SK-N-SH treated with all-trans-retinoic acid at 6 μM for 48 hours (cell line): ENCODE measurements at regions not wholly inside any gene's neighbourhood (a gene's known extent, or its start where the extent isn't known, plus 50 kb on each side); places are given as distances from the start of the nearest gene placed in this dataset.

Experiments
- ATAC-seq: fragments of 200-7000 bp; cut with Tn5 transposase; 3 replicates; pipeline ENCODE4 v1.9.1; 2020; ENCODE audit warnings: mild to moderate bottlenecking, moderate library complexity
- ARNTL ChIP-seq: fragments of 450-650 bp; formaldehyde crosslinking; IDR thresholded peaks from 2 replicates; pipeline ENCODE4 v1.5.0; 2020; ENCODE audit warnings: low read depth, mild to moderate bottlenecking, moderate library complexity, borderline replicate concordance
- BACH2 ChIP-seq: fragments of 250-450 bp; sonication (Bioruptor Pico); IDR thresholded peaks from 2 replicates; pipeline ENCODE4 v1.9.0; 2021; ENCODE audit warnings: mild to moderate bottlenecking, borderline replicate concordance
- ESRRG ChIP-seq: fragments of 250-450 bp; sonication (Bioruptor Pico); IDR thresholded peaks from 2 replicates; pipeline ENCODE4 v1.6.1; 2021; ENCODE audit warnings: mild to moderate bottlenecking
- GLIS3 ChIP-seq: fragments of 250-450 bp; sonication (Bioruptor Pico); IDR thresholded peaks from 2 replicates; pipeline ENCODE4 v1.5.0; 2020; ENCODE audit warnings: mild to moderate bottlenecking, moderate library complexity
- ISL1 ChIP-seq: fragments of 250-450 bp; sonication (Bioruptor Pico); IDR thresholded peaks from 2 replicates; pipeline ENCODE4 v2.1.2; 2022; ENCODE audit warnings: mild to moderate bottlenecking, moderate library complexity
- OSR1 ChIP-seq: fragments of 250-450 bp; sonication (Bioruptor Pico); IDR thresholded peaks from 2 replicates; pipeline ENCODE4 v1.8.0; 2022; ENCODE audit warnings: moderate library complexity, mild to moderate bottlenecking, inconsistent platforms
- PPARA ChIP-seq: fragments of 250-450 bp; sonication (Bioruptor Pico); IDR thresholded peaks from 2 replicates; pipeline ENCODE4 v1.5.0; 2020; ENCODE audit warnings: mild to moderate bottlenecking, borderline replicate concordance
- RARB ChIP-seq: fragments of 250-450 bp; sonication (Bioruptor Pico); IDR thresholded peaks from 2 replicates; pipeline ENCODE4 v1.8.0; 2021; ENCODE audit warnings: mild to moderate bottlenecking, moderate library complexity
- SNAI2 ChIP-seq: fragments of 250-450 bp; sonication (Bioruptor Pico); IDR thresholded peaks from 2 replicates; pipeline ENCODE4 v1.5.0; 2020; ENCODE audit warnings: mild to moderate bottlenecking, moderate library complexity
- TCF4 ChIP-seq: fragments of 250-450 bp; sonication (Bioruptor Pico); IDR thresholded peaks from 2 replicates; pipeline ENCODE4 v1.8.0; 2021; ENCODE audit warnings: mild to moderate bottlenecking, moderate library complexity, borderline replicate concordance
- TOX ChIP-seq: fragments of 250-450 bp; sonication (Bioruptor Pico); IDR thresholded peaks from 2 replicates; pipeline ENCODE4 v1.8.0; 2021; ENCODE audit warnings: mild to moderate bottlenecking, moderate library complexity, borderline replicate concordance
- TSHZ2 ChIP-seq: fragments of 250-450 bp; sonication (Bioruptor Pico); IDR thresholded peaks from 2 replicates; pipeline ENCODE4 v1.5.0; 2020; ENCODE audit warnings: mild to moderate bottlenecking, moderate library complexity
- ZC3H10 ChIP-seq: fragments of 250-450 bp; sonication (Bioruptor Pico); IDR thresholded peaks from 2 replicates; pipeline ENCODE4 v1.5.1; 2021; ENCODE audit warnings: mild to moderate bottlenecking, moderate library complexity
- ZFP3 ChIP-seq: fragments of 250-450 bp; sonication (Bioruptor Pico); IDR thresholded peaks from 2 replicates; pipeline ENCODE4 v1.5.0; 2020; ENCODE audit warnings: mild to moderate bottlenecking, moderate library complexity
- ZFP30 ChIP-seq: fragments of 450-650 bp; formaldehyde crosslinking; IDR thresholded peaks from 2 replicates; pipeline ENCODE4 v1.5.0; 2022; ENCODE audit warnings: mild to moderate bottlenecking, moderate library complexity
- ZNF565 ChIP-seq: fragments of 450-650 bp; formaldehyde crosslinking; conservative IDR thresholded peaks from 2 replicates; pipeline ENCODE4 v1.5.0; 2020; ENCODE audit warnings: low read depth, mild to moderate bottlenecking, moderate library complexity
- ZNF70 ChIP-seq: fragments of 450-650 bp; formaldehyde crosslinking; IDR thresholded peaks from 2 replicates; pipeline ENCODE4 v1.5.0; 2020; ENCODE audit warnings: mild to moderate bottlenecking, moderate library complexity
- TF ChIP-seq, protein P1 (sequence below): fragments of 250-450 bp; sonication (Bioruptor Pico); IDR thresholded peaks from 2 replicates; pipeline ENCODE4 v1.5.1; 2021; ENCODE audit warnings: mild to moderate bottlenecking, moderate library complexity
- TF ChIP-seq, protein P2 (sequence below): fragments of 250-450 bp; sonication (Bioruptor Pico); IDR thresholded peaks from 2 replicates; pipeline ENCODE4 v1.8.0; 2021; ENCODE audit warnings: low read depth, mild to moderate bottlenecking, moderate library complexity, borderline replicate concordance
- TF ChIP-seq, protein P3 (sequence below): fragments of 250-450 bp; sonication (Bioruptor Pico); IDR thresholded peaks from 2 replicates; pipeline ENCODE4 v1.8.0; 2020; ENCODE audit warnings: mild to moderate bottlenecking, moderate library complexity, borderline replicate concordance
- TF ChIP-seq, protein P4 (sequence below): fragments of 250-450 bp; sonication (Bioruptor Pico); IDR thresholded peaks from 2 replicates; pipeline ENCODE4 v1.5.1; 2020; ENCODE audit warnings: low read depth, mild to moderate bottlenecking, moderate library complexity

- no peak for ATAC-seq
- TF ChIP-seq ZC3H10 (CRISPR knock-in tag) (no peak), OSR1 (CRISPR knock-in tag) (no peak), SNAI2 (CRISPR knock-in tag) (no peak), ARNTL (CRISPR knock-in tag) (no peak), GLIS3 (CRISPR knock-in tag) (no peak), TSHZ2 (CRISPR knock-in tag) (no peak), PPARA (CRISPR knock-in tag) (no peak), TCF4 (CRISPR knock-in tag) (no peak), ZNF565 (no peak), ESRRG (CRISPR knock-in tag) (no peak), BACH2 (CRISPR knock-in tag) (no peak), ZFP30 (CRISPR knock-in tag) (no peak), TOX (no peak), RARB (no peak)
- TF ChIP-seq, protein P1, sequence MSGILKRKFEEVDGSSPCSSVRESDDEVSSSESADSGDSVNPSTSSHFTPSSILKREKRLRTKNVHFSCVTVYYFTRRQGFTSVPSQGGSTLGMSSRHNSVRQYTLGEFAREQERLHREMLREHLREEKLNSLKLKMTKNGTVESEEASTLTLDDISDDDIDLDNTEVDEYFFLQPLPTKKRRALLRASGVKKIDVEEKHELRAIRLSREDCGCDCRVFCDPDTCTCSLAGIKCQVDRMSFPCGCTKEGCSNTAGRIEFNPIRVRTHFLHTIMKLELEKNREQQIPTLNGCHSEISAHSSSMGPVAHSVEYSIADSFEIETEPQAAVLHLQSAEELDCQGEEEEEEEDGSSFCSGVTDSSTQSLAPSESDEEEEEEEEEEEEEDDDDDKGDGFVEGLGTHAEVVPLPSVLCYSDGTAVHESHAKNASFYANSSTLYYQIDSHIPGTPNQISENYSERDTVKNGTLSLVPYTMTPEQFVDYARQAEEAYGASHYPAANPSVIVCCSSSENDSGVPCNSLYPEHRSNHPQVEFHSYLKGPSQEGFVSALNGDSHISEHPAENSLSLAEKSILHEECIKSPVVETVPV (CRISPR knock-in tag): no peak
- TF ChIP-seq, protein P2, sequence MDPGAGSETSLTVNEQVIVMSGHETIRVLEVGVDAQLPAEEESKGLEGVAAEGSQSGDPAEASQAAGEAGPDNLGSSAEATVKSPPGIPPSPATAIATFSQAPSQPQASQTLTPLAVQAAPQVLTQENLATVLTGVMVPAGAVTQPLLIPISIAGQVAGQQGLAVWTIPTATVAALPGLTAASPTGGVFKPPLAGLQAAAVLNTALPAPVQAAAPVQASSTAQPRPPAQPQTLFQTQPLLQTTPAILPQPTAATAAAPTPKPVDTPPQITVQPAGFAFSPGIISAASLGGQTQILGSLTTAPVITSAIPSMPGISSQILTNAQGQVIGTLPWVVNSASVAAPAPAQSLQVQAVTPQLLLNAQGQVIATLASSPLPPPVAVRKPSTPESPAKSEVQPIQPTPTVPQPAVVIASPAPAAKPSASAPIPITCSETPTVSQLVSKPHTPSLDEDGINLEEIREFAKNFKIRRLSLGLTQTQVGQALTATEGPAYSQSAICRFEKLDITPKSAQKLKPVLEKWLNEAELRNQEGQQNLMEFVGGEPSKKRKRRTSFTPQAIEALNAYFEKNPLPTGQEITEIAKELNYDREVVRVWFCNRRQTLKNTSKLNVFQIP (CRISPR knock-in tag): no peak
- TF ChIP-seq, protein P3, sequence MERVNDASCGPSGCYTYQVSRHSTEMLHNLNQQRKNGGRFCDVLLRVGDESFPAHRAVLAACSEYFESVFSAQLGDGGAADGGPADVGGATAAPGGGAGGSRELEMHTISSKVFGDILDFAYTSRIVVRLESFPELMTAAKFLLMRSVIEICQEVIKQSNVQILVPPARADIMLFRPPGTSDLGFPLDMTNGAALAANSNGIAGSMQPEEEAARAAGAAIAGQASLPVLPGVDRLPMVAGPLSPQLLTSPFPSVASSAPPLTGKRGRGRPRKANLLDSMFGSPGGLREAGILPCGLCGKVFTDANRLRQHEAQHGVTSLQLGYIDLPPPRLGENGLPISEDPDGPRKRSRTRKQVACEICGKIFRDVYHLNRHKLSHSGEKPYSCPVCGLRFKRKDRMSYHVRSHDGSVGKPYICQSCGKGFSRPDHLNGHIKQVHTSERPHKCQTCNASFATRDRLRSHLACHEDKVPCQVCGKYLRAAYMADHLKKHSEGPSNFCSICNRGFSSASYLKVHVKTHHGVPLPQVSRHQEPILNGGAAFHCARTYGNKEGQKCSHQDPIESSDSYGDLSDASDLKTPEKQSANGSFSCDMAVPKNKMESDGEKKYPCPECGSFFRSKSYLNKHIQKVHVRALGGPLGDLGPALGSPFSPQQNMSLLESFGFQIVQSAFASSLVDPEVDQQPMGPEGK (CRISPR knock-in tag): no peak
- TF ChIP-seq, protein P4, sequence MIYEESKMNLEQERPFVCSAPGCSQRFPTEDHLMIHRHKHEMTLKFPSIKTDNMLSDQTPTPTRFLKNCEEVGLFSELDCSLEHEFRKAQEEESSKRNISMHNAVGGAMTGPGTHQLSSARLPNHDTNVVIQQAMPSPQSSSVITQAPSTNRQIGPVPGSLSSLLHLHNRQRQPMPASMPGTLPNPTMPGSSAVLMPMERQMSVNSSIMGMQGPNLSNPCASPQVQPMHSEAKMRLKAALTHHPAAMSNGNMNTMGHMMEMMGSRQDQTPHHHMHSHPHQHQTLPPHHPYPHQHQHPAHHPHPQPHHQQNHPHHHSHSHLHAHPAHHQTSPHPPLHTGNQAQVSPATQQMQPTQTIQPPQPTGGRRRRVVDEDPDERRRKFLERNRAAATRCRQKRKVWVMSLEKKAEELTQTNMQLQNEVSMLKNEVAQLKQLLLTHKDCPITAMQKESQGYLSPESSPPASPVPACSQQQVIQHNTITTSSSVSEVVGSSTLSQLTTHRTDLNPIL: no peak
Measured at GRCh38 chr1:5616366-5617178, 375.7 kb downstream of the NPHP4 start.

GRCh38 chr1:5615076-5615475 is 377.1 kb downstream of the NPHP4 start:
- no peak for ATAC-seq
- TF ChIP-seq, protein P3 (CRISPR knock-in tag): no peak
- TF ChIP-seq ESRRG (CRISPR knock-in tag) (no peak), TCF4 (CRISPR knock-in tag) (no peak), BACH2 (CRISPR knock-in tag) (no peak), ARNTL (CRISPR knock-in tag) (no peak), ZNF565 (no peak), ZFP30 (CRISPR knock-in tag) (no peak), OSR1 (CRISPR knock-in tag) (no peak), ZNF70 (CRISPR knock-in tag) (no peak), ZC3H10 (CRISPR knock-in tag) (no peak), ZFP3 (CRISPR knock-in tag) (no peak), ISL1 (no peak), GLIS3 (CRISPR knock-in tag) (no peak), SNAI2 (CRISPR knock-in tag) (no peak)
- TF ChIP-seq, protein P4: no peak
- TF ChIP-seq, protein P1 (CRISPR knock-in tag): no peak
